MM.1S (cell line): ENCODE measurements at regions not wholly inside any gene's neighbourhood (a gene's known extent, or its start where the extent isn't known, plus 50 kb on each side); places are given as distances from the start of the nearest gene placed in this dataset.

ENCODE experiments used
- EZH2 ChIP-seq: fragments of 300-600 bp; sonication (generic); optimal IDR thresholded peaks from 2 replicates; pipeline ENCODE3; 2017; ENCODE audit warnings: low read depth, mild to moderate bottlenecking, antibody characterized with exemption, low read length, mixed read lengths
- EZH2phosphoT487 ChIP-seq: fragments of 300-600 bp; sonication (generic); IDR thresholded peaks from 2 replicates; pipeline ENCODE4 v1.6.1; 2018; ENCODE audit warnings: antibody characterized with exemption, low read length
- TF ChIP-seq, protein P1 (sequence below): fragments of 300-600 bp; sonication (generic); IDR thresholded peaks from 2 replicates; pipeline ENCODE4 v1.5.1; 2016; ENCODE audit warnings: antibody characterized with exemption, low read length, mixed read lengths

GRCh38 chr9:126028746-126029145 lies 281.6 kb downstream of the PBX3 start:
- TF ChIP-seq, protein P1, sequence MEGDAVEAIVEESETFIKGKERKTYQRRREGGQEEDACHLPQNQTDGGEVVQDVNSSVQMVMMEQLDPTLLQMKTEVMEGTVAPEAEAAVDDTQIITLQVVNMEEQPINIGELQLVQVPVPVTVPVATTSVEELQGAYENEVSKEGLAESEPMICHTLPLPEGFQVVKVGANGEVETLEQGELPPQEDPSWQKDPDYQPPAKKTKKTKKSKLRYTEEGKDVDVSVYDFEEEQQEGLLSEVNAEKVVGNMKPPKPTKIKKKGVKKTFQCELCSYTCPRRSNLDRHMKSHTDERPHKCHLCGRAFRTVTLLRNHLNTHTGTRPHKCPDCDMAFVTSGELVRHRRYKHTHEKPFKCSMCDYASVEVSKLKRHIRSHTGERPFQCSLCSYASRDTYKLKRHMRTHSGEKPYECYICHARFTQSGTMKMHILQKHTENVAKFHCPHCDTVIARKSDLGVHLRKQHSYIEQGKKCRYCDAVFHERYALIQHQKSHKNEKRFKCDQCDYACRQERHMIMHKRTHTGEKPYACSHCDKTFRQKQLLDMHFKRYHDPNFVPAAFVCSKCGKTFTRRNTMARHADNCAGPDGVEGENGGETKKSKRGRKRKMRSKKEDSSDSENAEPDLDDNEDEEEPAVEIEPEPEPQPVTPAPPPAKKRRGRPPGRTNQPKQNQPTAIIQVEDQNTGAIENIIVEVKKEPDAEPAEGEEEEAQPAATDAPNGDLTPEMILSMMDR, result no peak
- TF ChIP-seq EZH2phosphoT487, result no peak
- no peak for TF ChIP-seq EZH2
